ENCODE measurements at regions not wholly inside any gene's neighbourhood (a gene's known extent, or its start where the extent isn't known, plus 50 kb on each side); places are given as distances from the start of the nearest gene placed in this dataset.

DNA sequence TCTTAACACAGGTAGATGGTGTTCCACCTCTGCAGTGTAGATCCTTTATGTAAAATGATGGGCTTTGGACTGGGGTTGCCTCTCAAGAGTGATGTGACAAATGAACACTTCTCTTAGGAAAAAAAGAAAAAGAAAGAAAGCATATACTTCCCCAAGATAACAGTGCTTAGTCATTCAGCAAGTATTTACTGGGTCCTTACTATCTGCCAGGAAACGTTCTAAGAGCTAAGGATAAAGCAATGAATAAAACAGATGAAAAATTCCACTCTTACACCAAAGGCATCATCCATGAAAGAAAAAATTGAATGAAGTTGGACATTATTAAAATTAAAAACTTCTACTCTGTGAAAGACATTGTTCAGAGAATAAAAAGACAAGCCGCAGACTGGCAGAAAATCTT lies 177.3 kb downstream of the C7orf25 start:
- DNase-seq: no peak
- TF ChIP-seq EZH2 (IDR thresholded peaks at IDR 0.05; ENCODE audit: borderline replicate concordance, low read depth, low read length, severe bottlenecking): no peak
- TF ChIP-seq, protein P1, sequence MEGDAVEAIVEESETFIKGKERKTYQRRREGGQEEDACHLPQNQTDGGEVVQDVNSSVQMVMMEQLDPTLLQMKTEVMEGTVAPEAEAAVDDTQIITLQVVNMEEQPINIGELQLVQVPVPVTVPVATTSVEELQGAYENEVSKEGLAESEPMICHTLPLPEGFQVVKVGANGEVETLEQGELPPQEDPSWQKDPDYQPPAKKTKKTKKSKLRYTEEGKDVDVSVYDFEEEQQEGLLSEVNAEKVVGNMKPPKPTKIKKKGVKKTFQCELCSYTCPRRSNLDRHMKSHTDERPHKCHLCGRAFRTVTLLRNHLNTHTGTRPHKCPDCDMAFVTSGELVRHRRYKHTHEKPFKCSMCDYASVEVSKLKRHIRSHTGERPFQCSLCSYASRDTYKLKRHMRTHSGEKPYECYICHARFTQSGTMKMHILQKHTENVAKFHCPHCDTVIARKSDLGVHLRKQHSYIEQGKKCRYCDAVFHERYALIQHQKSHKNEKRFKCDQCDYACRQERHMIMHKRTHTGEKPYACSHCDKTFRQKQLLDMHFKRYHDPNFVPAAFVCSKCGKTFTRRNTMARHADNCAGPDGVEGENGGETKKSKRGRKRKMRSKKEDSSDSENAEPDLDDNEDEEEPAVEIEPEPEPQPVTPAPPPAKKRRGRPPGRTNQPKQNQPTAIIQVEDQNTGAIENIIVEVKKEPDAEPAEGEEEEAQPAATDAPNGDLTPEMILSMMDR (IDR thresholded peaks at IDR 0.05; ENCODE audit: borderline replicate concordance, extremely low read depth, low read length, poor library complexity, severe bottlenecking): no peak
- H3K27me3 ChIP-seq (ENCODE audit: insufficient read depth, low read length, poor library complexity): no peaks in the 10 kb centered on the region

DNA sequence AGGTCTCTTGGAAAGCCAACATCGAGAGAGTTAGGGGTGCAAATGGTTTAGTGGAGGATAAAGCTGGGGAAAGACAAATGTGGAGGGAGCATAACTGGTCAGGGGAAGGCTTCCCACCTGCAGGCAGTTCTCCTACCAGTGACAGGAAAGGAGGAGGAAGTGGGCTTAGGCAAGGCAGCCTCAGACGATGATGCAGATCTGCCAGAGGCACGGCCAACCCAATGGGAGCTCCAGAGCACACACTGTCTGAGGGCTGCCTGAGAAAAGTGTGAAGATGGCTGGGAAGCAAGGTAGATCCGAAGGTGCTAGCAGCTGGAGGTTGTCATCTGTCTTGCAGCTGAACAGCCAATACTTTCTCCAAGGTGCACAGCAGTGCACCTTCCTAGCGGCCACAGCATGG lies 178.8 kb downstream of the C7orf25 start:
- peak overlapping the region; percentile 55 for H3K4me2 ChIP-seq (ENCODE audit: insufficient read depth, low read length)

More for the DNA sequence above, 177.3 kb downstream of the C7orf25 start:
- Histone ChIP-seq H3K36me3 (ENCODE audit: insufficient read depth, low read length) (no peaks in the 10 kb centered on the region), H3K4me3 (ENCODE audit: low read depth in 1 of 2, low read length in 2 of 2) (no peak overlapping the region), H3K4me2 (ENCODE audit: insufficient read depth, low read length) (no peak overlapping the region), H3K79me2 (ENCODE audit: insufficient read depth, low read length) (no peaks in the 10 kb centered on the region), H3K9me3 (ENCODE audit: insufficient read depth, low read length, severe bottlenecking) (no peaks in the 10 kb centered on the region), H3K27ac (ENCODE audit: low read length) (no peak overlapping the region), H4K20me1 (ENCODE audit: insufficient read depth, low read length) (no peaks in the 10 kb centered on the region), H2AFZ (ENCODE audit: low read depth, low read length) (no peak overlapping the region), H3K9ac (ENCODE audit: low read depth, low read length) (no peak overlapping the region), H3K4me1 (ENCODE audit: insufficient read depth, low read length) (peaks cover 19% of the 10 kb centered on the region)
- ATAC-seq (ENCODE audit: insufficient read depth, low read depth): no peak

GRCh38 chr7:42730586-42730985 lies 181.3 kb downstream of the C7orf25 start:
- no peak for DNase-seq
- Histone ChIP-seq H3K27me3 (ENCODE audit: insufficient read depth, low read length, poor library complexity) (no peaks in the 10 kb centered on the region), H4K20me1 (ENCODE audit: insufficient read depth, low read length) (no peaks in the 10 kb centered on the region), H3K9ac (ENCODE audit: low read depth, low read length) (no peak overlapping the region), H3K27ac (ENCODE audit: low read length) (no peak overlapping the region), H3K9me3 (ENCODE audit: insufficient read depth, low read length, severe bottlenecking) (no peaks in the 10 kb centered on the region), H3K79me2 (ENCODE audit: insufficient read depth, low read length) (no peaks in the 10 kb centered on the region), H3K36me3 (ENCODE audit: insufficient read depth, low read length) (no peaks in the 10 kb centered on the region), H3K4me3 (ENCODE audit: low read depth in 1 of 2, low read length in 2 of 2) (no peak overlapping the region), H2AFZ (ENCODE audit: low read depth, low read length) (no peak overlapping the region), H3K4me1 (ENCODE audit: insufficient read depth, low read length) (peaks cover 19% of the 10 kb centered on the region), H3K4me2 (ENCODE audit: insufficient read depth, low read length) (no peak overlapping the region)
- ATAC-seq (ENCODE audit: insufficient read depth, low read depth): no peak
- no peak for TF ChIP-seq EZH2 (IDR thresholded peaks at IDR 0.05; ENCODE audit: borderline replicate concordance, low read depth, low read length, severe bottlenecking)
- TF ChIP-seq, protein P1 (IDR thresholded peaks at IDR 0.05; ENCODE audit: borderline replicate concordance, extremely low read depth, low read length, poor library complexity, severe bottlenecking): no peak

More for the DNA sequence above, 178.8 kb downstream of the C7orf25 start:
- Histone ChIP-seq H3K9ac (ENCODE audit: low read depth, low read length) (0 out of 2 replicates have a peak overlapping the region, but pooled peaks have one; percentile 6), H3K79me2 (ENCODE audit: insufficient read depth, low read length) (no peaks in the 10 kb centered on the region), H2AFZ (ENCODE audit: low read depth, low read length) (peak overlapping the region; percentile 51), H3K9me3 (ENCODE audit: insufficient read depth, low read length, severe bottlenecking) (no peaks in the 10 kb centered on the region), H3K4me1 (ENCODE audit: insufficient read depth, low read length) (peaks cover 19% of the 10 kb centered on the region), H4K20me1 (ENCODE audit: insufficient read depth, low read length) (no peaks in the 10 kb centered on the region), H3K4me3 (ENCODE audit: low read depth in 1 of 2, low read length in 2 of 2) (peak overlapping the region in 1 of 2 experiments; percentile 12; a peak in 2 of 4 replicates), H3K27ac (ENCODE audit: low read length) (peak overlapping the region; percentile 48), H3K36me3 (ENCODE audit: insufficient read depth, low read length) (no peaks in the 10 kb centered on the region), H3K27me3 (ENCODE audit: insufficient read depth, low read length, poor library complexity) (no peaks in the 10 kb centered on the region)
- ATAC-seq (ENCODE audit: insufficient read depth, low read depth) (peak; percentile 99), DNase-seq (peak; percentile 63)
- no peak for TF ChIP-seq EZH2 (IDR thresholded peaks at IDR 0.05; ENCODE audit: borderline replicate concordance, low read depth, low read length, severe bottlenecking)
- TF ChIP-seq, protein P1 (IDR thresholded peaks at IDR 0.05; ENCODE audit: borderline replicate concordance, extremely low read depth, low read length, poor library complexity, severe bottlenecking): no peak

Data from DND-41 (cell line).